ENCODE measurements at regions not wholly inside any gene's neighbourhood (a gene's known extent, or its start where the extent isn't known, plus 50 kb on each side); places are given as distances from the start of the nearest gene placed in this dataset.
"Not testable (repeated sequence)": the region's sequence is repeated elsewhere in the genome, so short reads cannot be mapped to it uniquely, and the experiment has no call there.

DNA sequence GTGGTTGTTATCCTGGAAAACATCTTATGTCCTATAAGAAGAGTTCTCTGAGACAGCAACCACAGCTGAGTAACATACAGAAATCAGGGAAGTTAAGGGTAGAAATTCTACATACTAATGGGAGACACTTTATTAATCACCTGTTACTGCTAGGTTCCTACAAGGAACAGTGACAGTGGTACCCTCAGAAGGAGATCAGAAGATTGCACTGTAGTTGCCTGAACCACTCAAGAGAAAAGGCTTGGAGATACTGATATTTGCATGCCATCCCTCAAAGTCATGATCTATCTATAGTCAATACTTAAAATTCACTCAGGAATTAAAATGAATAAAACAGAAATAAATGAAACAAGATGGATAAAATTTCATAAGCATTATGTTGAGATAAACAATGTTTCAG, 136.0 kb downstream of the LMLN start:
- no peak overlapping the region for H3K4me3 ChIP-seq (ENCODE audit: insufficient read depth in 1 of 2, low read depth in 1 of 2, low read length in 2 of 2)
- H3K4ac ChIP-seq (ENCODE audit: low read depth in 1 of 2, low read length in 2 of 2), result no peak overlapping the region
- no peaks in the 10 kb centered on the region for H3K36me3 ChIP-seq (ENCODE audit: control insufficient read depth in 1 of 2, insufficient read depth in 2 of 2, low read depth in 1 of 2, low read length in 2 of 2)
- H3K14ac ChIP-seq (ENCODE audit: low read length in 2 of 2), result no peak overlapping the region
- H2BK120ac ChIP-seq (ENCODE audit: low read depth, low read length), result no peak overlapping the region
- H4K91ac ChIP-seq (ENCODE audit: low read length), result no peak overlapping the region
- H3K79me1 ChIP-seq (replicated peaks; ENCODE audit: low read length, poor library complexity, severe bottlenecking), result no peaks in the 10 kb centered on the region
- no peak overlapping the region for H2BK5ac ChIP-seq (ENCODE audit: low read depth, low read length, poor library complexity, severe bottlenecking)
- no peak overlapping the region for H4K8ac ChIP-seq (ENCODE audit: low read length)
- H2AFZ ChIP-seq (ENCODE audit: low read depth, low read length), result no peak overlapping the region
- H3K18ac ChIP-seq (ENCODE audit: low read depth in 1 of 2, low read length in 2 of 2), result no peak overlapping the region
- DNase-seq, result no peak
- H3K9ac ChIP-seq (ENCODE audit: low read length), result no peak overlapping the region
- peaks cover 11 to 52% of the 10 kb centered on the region in 2 experiments for H3K27me3 ChIP-seq (ENCODE audit: control insufficient read depth in 1 of 2, insufficient read depth in 1 of 2, low read length in 2 of 2)
- no peak overlapping the region for H3K4me2 ChIP-seq (ENCODE audit: low read length, poor library complexity, severe bottlenecking)
- no peak overlapping the region for H2BK15ac ChIP-seq (ENCODE audit: low read depth, poor library complexity, severe bottlenecking)
- no peak overlapping the region for H3K23ac ChIP-seq (ENCODE audit: low read length in 2 of 2)
- H3K4me1 ChIP-seq (ENCODE audit: control insufficient read depth, insufficient read depth, low read depth, low read length), result no peaks in the 10 kb centered on the region
- no peaks in the 10 kb centered on the region for H3K9me3 ChIP-seq (ENCODE audit: control insufficient read depth, low read length)
- no peak overlapping the region for H2BK12ac ChIP-seq (ENCODE audit: low read length in 2 of 2)
- H3K27ac ChIP-seq (ENCODE audit: low read length, poor library complexity, severe bottlenecking), result no peak overlapping the region
- no peak overlapping the region for H2AK5ac ChIP-seq (ENCODE audit: low read length, severe bottlenecking)

DNA sequence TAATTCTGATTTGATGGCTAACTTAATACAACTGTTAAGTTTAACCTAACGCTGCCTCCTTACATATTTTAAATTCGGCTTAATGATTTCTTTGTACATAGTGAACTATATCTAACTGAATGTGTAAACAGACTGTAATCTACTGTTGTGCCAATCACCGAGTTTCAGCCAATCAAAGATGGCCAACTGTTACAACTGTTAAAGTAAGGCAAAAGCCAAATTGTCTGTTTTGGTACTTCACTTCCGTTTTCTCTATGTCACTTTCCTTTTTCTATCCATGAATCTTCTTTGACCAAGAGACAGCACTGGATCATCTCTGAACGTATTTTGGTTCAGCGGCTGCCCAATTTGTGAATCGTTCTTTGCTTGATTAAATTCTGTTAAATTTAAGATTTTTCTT, 137.0 kb downstream of the LMLN start:
- Histone ChIP-seq H2AFZ (ENCODE audit: low read depth, low read length) (no peak overlapping the region), H3K4me3 (ENCODE audit: insufficient read depth in 1 of 2, low read depth in 1 of 2, low read length in 2 of 2) (no peak overlapping the region), H3K4me1 (ENCODE audit: control insufficient read depth, insufficient read depth, low read depth, low read length) (no peaks in the 10 kb centered on the region), H3K4ac (ENCODE audit: low read depth in 1 of 2, low read length in 2 of 2) (no peak overlapping the region), H3K79me1 (replicated peaks; ENCODE audit: low read length, poor library complexity, severe bottlenecking) (no peaks in the 10 kb centered on the region), H2BK5ac (ENCODE audit: low read depth, low read length, poor library complexity, severe bottlenecking) (no peak overlapping the region), H3K4me2 (ENCODE audit: low read length, poor library complexity, severe bottlenecking) (no peak overlapping the region), H2BK15ac (ENCODE audit: low read depth, poor library complexity, severe bottlenecking) (no peak overlapping the region), H2AK5ac (ENCODE audit: low read length, severe bottlenecking) (no peak overlapping the region), H3K23ac (ENCODE audit: low read length in 2 of 2) (no peak overlapping the region), H3K14ac (ENCODE audit: low read length in 2 of 2) (no peak overlapping the region), H3K9me3 (ENCODE audit: control insufficient read depth, low read length) (no peaks in the 10 kb centered on the region), H4K91ac (ENCODE audit: low read length) (no peak overlapping the region), H2BK120ac (ENCODE audit: low read depth, low read length) (no peak overlapping the region), H4K8ac (ENCODE audit: low read length) (no peak overlapping the region), H3K27ac (ENCODE audit: low read length, poor library complexity, severe bottlenecking) (no peak overlapping the region), H3K18ac (ENCODE audit: low read depth in 1 of 2, low read length in 2 of 2) (no peak overlapping the region), H3K9ac (ENCODE audit: low read length) (no peak overlapping the region), H3K36me3 (ENCODE audit: control insufficient read depth in 1 of 2, insufficient read depth in 2 of 2, low read depth in 1 of 2, low read length in 2 of 2) (no peaks in the 10 kb centered on the region), H2BK12ac (ENCODE audit: low read length in 2 of 2) (no peak overlapping the region), H3K27me3 (ENCODE audit: control insufficient read depth in 1 of 2, insufficient read depth in 1 of 2, low read length in 2 of 2) (peaks cover 11 to 49% of the 10 kb centered on the region in 2 experiments)
- DNase-seq, result no peak
- 79% methylated on average over 2 of the region's 7 CpGs for WGBS

DNA sequence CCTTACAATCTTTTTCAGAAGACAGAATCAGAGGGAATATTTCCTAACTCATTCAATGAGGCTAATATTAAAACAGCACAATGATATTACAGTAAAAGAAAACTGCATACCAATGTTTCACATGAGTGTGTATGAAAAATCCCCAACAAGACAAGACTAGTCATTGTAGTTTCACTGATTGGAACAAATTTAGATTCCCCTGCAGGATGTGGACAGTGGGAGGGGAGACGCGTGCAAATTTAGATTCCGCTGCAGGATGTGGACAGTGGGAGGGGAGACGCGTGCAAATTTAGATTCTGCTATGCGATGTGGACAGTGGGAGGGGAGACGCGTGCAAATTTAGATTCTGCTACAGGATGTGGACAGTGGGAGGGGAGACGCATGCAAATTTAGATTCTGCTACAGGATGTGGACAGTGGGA, 138.7 kb downstream of the LMLN start:
- not testable (repeated sequence) for DNase-seq; H3K27ac ChIP-seq (ENCODE audit: low read length, poor library complexity, severe bottlenecking); H3K9me3 ChIP-seq (ENCODE audit: control insufficient read depth, low read length); H3K23ac ChIP-seq (ENCODE audit: low read length in 2 of 2); H2BK120ac ChIP-seq (ENCODE audit: low read depth, low read length); H2BK15ac ChIP-seq (ENCODE audit: low read depth, poor library complexity, severe bottlenecking); H2AK5ac ChIP-seq (ENCODE audit: low read length, severe bottlenecking); H3K4me2 ChIP-seq (ENCODE audit: low read length, poor library complexity, severe bottlenecking); H3K4ac ChIP-seq (ENCODE audit: low read depth in 1 of 2, low read length in 2 of 2); H3K4me3 ChIP-seq (ENCODE audit: insufficient read depth in 1 of 2, low read depth in 1 of 2, low read length in 2 of 2); H3K4me1 ChIP-seq (ENCODE audit: control insufficient read depth, insufficient read depth, low read depth, low read length); H2AFZ ChIP-seq (ENCODE audit: low read depth, low read length); H2BK5ac ChIP-seq (ENCODE audit: low read depth, low read length, poor library complexity, severe bottlenecking); H3K18ac ChIP-seq (ENCODE audit: low read depth in 1 of 2, low read length in 2 of 2); H3K36me3 ChIP-seq (ENCODE audit: control insufficient read depth in 1 of 2, insufficient read depth in 2 of 2, low read depth in 1 of 2, low read length in 2 of 2); H2BK12ac ChIP-seq (ENCODE audit: low read length in 2 of 2); H4K91ac ChIP-seq (ENCODE audit: low read length); H4K8ac ChIP-seq (ENCODE audit: low read length); H3K9ac ChIP-seq (ENCODE audit: low read length); H3K79me1 ChIP-seq (replicated peaks; ENCODE audit: low read length, poor library complexity, severe bottlenecking); H3K14ac ChIP-seq (ENCODE audit: low read length in 2 of 2)
- peaks cover 4 to 33% of the 10 kb centered on the region in 2 experiments for H3K27me3 ChIP-seq (ENCODE audit: control insufficient read depth in 1 of 2, insufficient read depth in 1 of 2, low read length in 2 of 2)
- 94% methylated on average over 6 of the region's 9 CpGs for WGBS

DNA sequence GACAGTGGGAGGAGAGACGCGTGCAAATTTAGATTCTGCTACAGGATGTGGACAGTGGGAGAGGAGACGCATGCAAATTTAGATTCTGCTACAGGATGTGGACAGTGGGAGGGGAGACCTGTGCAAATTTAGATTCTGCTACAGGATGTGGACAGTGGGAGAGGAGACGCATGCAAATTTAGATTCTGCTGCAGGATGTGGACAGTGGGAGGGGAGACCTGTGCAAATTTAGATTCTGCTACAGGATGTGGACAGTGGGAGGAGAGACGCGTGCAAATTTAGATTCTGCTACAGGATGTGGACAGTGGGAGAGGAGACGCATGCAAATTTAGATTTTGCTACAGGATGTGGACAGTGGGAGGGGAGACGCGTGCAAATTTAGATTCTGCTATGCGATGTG, 143.1 kb downstream of the LMLN start:
- H4K91ac ChIP-seq (ENCODE audit: low read length); H3K9me3 ChIP-seq (ENCODE audit: control insufficient read depth, low read length); H2BK12ac ChIP-seq (ENCODE audit: low read length in 2 of 2); H3K4me1 ChIP-seq (ENCODE audit: control insufficient read depth, insufficient read depth, low read depth, low read length); H2AFZ ChIP-seq (ENCODE audit: low read depth, low read length); H3K4me2 ChIP-seq (ENCODE audit: low read length, poor library complexity, severe bottlenecking); H3K4me3 ChIP-seq (ENCODE audit: insufficient read depth in 1 of 2, low read depth in 1 of 2, low read length in 2 of 2); H3K9ac ChIP-seq (ENCODE audit: low read length); H3K23ac ChIP-seq (ENCODE audit: low read length in 2 of 2); H2BK120ac ChIP-seq (ENCODE audit: low read depth, low read length); H3K18ac ChIP-seq (ENCODE audit: low read depth in 1 of 2, low read length in 2 of 2); H4K8ac ChIP-seq (ENCODE audit: low read length); H3K27ac ChIP-seq (ENCODE audit: low read length, poor library complexity, severe bottlenecking); H2BK15ac ChIP-seq (ENCODE audit: low read depth, poor library complexity, severe bottlenecking); H3K79me1 ChIP-seq (replicated peaks; ENCODE audit: low read length, poor library complexity, severe bottlenecking); DNase-seq; H2AK5ac ChIP-seq (ENCODE audit: low read length, severe bottlenecking); H3K14ac ChIP-seq (ENCODE audit: low read length in 2 of 2); H3K4ac ChIP-seq (ENCODE audit: low read depth in 1 of 2, low read length in 2 of 2); H3K36me3 ChIP-seq (ENCODE audit: control insufficient read depth in 1 of 2, insufficient read depth in 2 of 2, low read depth in 1 of 2, low read length in 2 of 2); H2BK5ac ChIP-seq (ENCODE audit: low read depth, low read length, poor library complexity, severe bottlenecking): not testable (repeated sequence)
- WGBS, result 50% methylated on average over 1 of the region's 10 CpGs
- H3K27me3 ChIP-seq (ENCODE audit: control insufficient read depth in 1 of 2, insufficient read depth in 1 of 2, low read length in 2 of 2), result peaks cover 0 to 19% of the 10 kb centered on the region in 2 experiments

Data from mesenchymal stem cell (in vitro differentiated cells and primary cell).